Effector memory CD4-positive, alpha-beta T cell (primary cell): ENCODE measurements at regions not wholly inside any gene's neighbourhood (a gene's known extent, or its start where the extent isn't known, plus 50 kb on each side); places are given as distances from the start of the nearest gene placed in this dataset.

Experiments
- DNase-seq, 3 donors: peaks; one replicate each; pipeline ENCODE4 v3.0.0-alpha.2; 2020
- H3K27ac ChIP-seq: 2 replicates; pipeline ENCODE4 v1.7.0; 2013; ENCODE audit warnings: mild to moderate bottlenecking, low read length, moderate library complexity; ENCODE audit not compliant: insufficient read depth, poor library complexity, severe bottlenecking
- H3K27me3 ChIP-seq: replicated peaks from 2 replicates; pipeline ENCODE4 v1.7.0; 2013; ENCODE audit warnings: mild to moderate bottlenecking, low read length; ENCODE audit not compliant: insufficient read depth, control insufficient read depth, poor library complexity, severe bottlenecking
- H3K36me3 ChIP-seq: 2 replicates; pipeline ENCODE4 v1.7.0; 2013; ENCODE audit warnings: mild to moderate bottlenecking, low read length, moderate library complexity; ENCODE audit not compliant: control insufficient read depth, insufficient read depth
- H3K4me1 ChIP-seq: 2 replicates; pipeline ENCODE4 v1.7.0; 2013; ENCODE audit warnings: low read length, mild to moderate bottlenecking; ENCODE audit not compliant: control insufficient read depth, insufficient read depth, poor library complexity, severe bottlenecking
- H3K4me3 ChIP-seq: 2 replicates; pipeline ENCODE4 v1.7.0; 2013; ENCODE audit warnings: low read length, low read depth, mild to moderate bottlenecking; ENCODE audit not compliant: insufficient read depth, poor library complexity, severe bottlenecking
- H3K9me3 ChIP-seq: 2 replicates; pipeline ENCODE4 v1.7.0; 2013; ENCODE audit warnings: mild to moderate bottlenecking, low read length, moderate library complexity; ENCODE audit not compliant: control insufficient read depth

- Histone ChIP-seq H3K4me1 (no peaks in the 10 kb centered on the region), H3K27ac (no peak overlapping the region), H3K4me3 (no peak overlapping the region), H3K27me3 (no peaks in the 10 kb centered on the region), H3K36me3 (no peaks in the 10 kb centered on the region), H3K9me3 (no peaks in the 10 kb centered on the region)
- DNase-seq: no peak
Measured at GRCh38 chr13:99722931-99723330, 221.7 kb downstream of the TM9SF2 start.

DNA sequence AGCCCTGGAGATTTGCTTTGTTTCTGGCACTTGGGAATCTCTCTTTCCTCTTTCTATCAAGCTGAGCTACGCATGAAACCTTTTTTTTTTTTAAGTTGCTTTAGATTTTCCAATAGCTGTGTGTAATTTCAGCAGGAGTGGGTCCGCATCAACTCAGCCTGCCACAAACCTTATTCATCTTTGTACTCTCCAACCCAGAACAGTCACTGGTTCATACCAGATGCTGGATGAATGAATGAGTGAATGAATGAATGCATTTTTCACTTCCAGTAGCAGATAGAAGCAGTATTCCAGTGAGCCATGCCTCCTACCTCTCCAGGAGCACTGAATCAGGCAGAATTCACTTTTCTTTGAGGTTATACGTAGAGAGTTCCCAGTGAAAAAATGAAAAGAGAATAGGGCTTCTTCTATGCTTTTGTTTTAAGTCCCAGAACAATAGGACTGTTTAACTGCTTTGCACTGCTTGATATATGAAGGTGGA lies 221.1 kb downstream of the TM9SF2 start:
- Histone ChIP-seq H3K36me3 (no peaks in the 10 kb centered on the region), H3K4me3 (no peak overlapping the region), H3K27ac (no peak overlapping the region), H3K4me1 (no peaks in the 10 kb centered on the region), H3K27me3 (no peaks in the 10 kb centered on the region), H3K9me3 (no peaks in the 10 kb centered on the region)
- DNase-seq: no peak

GRCh38 chr13:99721606-99722337 lies 220.5 kb downstream of the TM9SF2 start:
- H3K4me1 ChIP-seq: no peaks in the 10 kb centered on the region
- DNase-seq: no peak

DNA sequence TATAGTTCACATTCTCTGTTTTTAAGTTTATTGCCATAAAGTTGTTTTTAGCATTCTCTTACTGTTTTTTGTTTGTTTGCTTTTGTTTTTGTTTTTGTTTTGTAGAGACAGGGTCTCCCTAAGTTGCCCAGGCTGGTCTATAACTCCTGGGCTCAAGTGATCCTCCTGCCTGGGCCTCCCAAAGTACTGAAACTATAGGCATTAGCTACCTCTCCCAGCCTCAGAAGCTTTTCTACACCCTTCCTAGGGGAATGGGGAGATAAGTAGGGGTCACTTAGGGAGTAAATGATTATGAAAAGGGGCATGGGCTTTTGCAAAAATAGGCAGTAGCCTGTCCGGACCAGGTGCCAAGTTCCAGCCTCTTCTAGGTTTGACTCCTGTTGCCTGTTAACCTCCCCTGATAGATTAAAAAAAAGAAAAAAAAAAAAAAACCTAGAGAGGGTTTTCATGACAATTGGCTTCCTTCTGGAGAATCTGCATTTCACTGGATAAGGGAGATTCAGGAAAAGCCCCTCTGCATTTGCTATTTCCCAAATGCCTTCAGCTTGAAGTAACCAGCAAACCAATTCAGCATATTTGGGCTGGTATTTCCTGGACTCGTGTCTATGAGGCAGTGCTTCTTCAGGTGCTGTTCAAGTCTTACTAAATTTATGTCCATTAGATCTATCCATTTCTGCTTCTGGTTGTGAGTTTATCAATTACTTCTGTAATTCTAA lies 216.8 kb downstream of the TM9SF2 start:
- no peak overlapping the region for H3K27ac ChIP-seq
- no peaks in the 10 kb centered on the region for H3K36me3 ChIP-seq
- H3K27me3 ChIP-seq: no peaks in the 10 kb centered on the region
- H3K4me1 ChIP-seq: no peaks in the 10 kb centered on the region
- H3K9me3 ChIP-seq: no peaks in the 10 kb centered on the region
- H3K4me3 ChIP-seq: no peak overlapping the region
- DNase-seq: no peak

More at GRCh38 chr13:99721606-99722337, 220.5 kb downstream of the TM9SF2 start:
- H3K27ac ChIP-seq: no peak overlapping the region
- no peaks in the 10 kb centered on the region for H3K9me3 ChIP-seq
- no peaks in the 10 kb centered on the region for H3K27me3 ChIP-seq
- no peak overlapping the region for H3K4me3 ChIP-seq
- no peaks in the 10 kb centered on the region for H3K36me3 ChIP-seq

DNA sequence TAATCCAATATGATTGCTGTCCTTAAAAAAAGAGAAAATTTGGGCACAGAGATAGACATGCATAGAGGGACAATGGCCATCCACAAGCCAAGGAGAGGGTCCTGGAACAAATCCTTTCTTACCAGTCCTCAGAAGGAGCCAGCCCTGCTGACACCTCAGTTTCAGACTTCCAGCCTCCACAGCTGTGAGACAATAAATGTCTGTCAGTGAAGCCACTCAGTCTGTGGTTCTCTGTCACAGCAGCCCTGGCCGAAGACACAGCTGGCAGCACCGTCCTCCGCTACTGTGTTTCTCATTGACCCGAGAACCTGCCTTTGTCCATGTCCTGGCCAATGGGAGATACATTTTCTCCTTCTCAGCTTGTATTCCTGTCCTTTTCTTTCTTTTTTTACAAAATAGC lies 207.9 kb downstream of the TM9SF2 start:
- H3K27ac ChIP-seq: no peak overlapping the region
- H3K9me3 ChIP-seq: no peaks in the 10 kb centered on the region
- no peaks in the 10 kb centered on the region for H3K27me3 ChIP-seq
- H3K4me1 ChIP-seq: no peaks in the 10 kb centered on the region
- DNase-seq: no peak
- H3K4me3 ChIP-seq: no peak overlapping the region
- no peaks in the 10 kb centered on the region for H3K36me3 ChIP-seq

- H3K9me3 ChIP-seq: no peaks in the 10 kb centered on the region
- H3K4me1 ChIP-seq: no peaks in the 10 kb centered on the region
- no peak for DNase-seq
- H3K36me3 ChIP-seq: no peaks in the 10 kb centered on the region
- no peaks in the 10 kb centered on the region for H3K27me3 ChIP-seq
- no peak overlapping the region for H3K27ac ChIP-seq
- H3K4me3 ChIP-seq: no peak overlapping the region
Measured at GRCh38 chr13:99704390-99704789, 203.1 kb downstream of the TM9SF2 start.

DNA sequence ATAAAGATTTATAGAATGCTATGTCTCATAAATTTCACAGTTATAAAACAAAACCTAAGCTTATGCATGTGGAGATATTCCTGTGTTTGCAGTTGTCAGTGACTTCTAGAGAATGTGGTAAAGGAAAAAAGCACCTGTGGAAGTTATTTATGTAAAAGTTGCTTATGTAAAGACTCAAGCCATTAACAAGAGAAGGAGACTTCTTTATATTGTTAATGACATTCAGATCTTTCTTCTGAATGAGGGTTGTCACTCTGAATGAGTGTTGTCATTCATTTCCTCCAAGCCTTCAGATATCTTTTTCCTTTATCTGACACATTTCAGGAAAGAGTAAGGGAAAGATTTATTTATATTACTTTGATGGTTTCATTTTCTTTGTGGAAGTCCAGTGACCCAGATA lies 202.6 kb downstream of the TM9SF2 start:
- no peaks in the 10 kb centered on the region for H3K27me3 ChIP-seq
- no peaks in the 10 kb centered on the region for H3K9me3 ChIP-seq
- H3K4me1 ChIP-seq: no peaks in the 10 kb centered on the region
- no peak for DNase-seq
- H3K4me3 ChIP-seq: no peak overlapping the region
- H3K27ac ChIP-seq: no peak overlapping the region
- no peaks in the 10 kb centered on the region for H3K36me3 ChIP-seq

DNA sequence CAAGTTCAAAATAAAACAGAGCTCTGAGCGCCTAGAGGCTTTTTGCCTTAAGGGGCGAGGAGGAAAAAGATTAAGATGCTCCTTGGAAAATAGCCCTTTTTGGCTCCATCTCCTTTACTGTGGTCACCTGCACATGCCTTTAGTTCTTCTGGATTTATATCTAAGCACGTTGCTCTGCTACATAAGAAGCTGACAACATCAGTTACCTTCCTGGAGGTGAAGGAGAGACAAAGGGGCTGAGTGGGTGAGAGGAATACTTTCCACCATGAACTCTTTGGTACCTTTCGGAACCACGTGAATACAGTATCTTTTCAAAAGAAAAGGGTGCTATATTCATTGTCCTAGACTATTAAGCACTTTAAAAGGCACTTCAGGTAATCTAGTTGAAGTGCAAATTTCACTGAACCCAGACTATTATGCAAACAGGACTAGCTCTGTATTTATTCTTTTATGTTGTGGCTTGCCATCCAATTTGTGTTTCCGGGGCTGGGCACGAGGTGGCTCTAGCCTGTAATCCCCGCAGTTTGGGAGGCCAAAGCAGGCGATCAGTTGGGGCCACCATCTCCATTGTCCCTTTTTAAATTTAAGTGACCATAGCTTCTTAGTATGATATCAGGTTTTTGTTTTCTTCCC lies 201.5 kb downstream of the TM9SF2 start:
- Histone ChIP-seq H3K27me3 (no peaks in the 10 kb centered on the region), H3K9me3 (no peaks in the 10 kb centered on the region), H3K36me3 (no peaks in the 10 kb centered on the region), H3K4me1 (no peaks in the 10 kb centered on the region), H3K4me3 (no peak overlapping the region), H3K27ac (no peak overlapping the region)
- DNase-seq: no peak

DNA sequence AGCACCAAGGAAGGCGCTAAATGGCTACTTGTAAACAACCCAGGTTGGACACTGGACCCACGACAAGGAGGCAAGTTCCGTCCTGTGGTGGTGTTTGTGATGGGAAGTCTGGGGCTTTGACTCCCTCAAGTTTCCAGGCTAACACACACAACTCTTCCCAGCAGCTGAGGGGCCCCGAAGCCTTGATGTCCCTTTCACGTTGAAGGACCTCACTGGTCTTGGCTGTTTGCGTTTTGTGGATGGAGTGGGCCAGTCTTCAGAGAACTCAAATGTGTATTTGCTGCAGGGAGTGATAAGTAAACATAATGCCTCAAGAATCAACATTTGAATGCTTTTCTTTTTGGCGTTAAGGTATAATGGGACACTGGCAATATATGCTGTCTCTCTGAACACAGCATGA lies 199.2 kb downstream of the TM9SF2 start:
- H3K4me3 ChIP-seq: no peak overlapping the region
- no peaks in the 10 kb centered on the region for H3K36me3 ChIP-seq
- no peak overlapping the region for H3K27ac ChIP-seq
- no peaks in the 10 kb centered on the region for H3K9me3 ChIP-seq
- H3K27me3 ChIP-seq: no peaks in the 10 kb centered on the region
- no peaks in the 10 kb centered on the region for H3K4me1 ChIP-seq
- DNase-seq: no peak

- Histone ChIP-seq H3K27me3 (no peaks in the 10 kb centered on the region), H3K36me3 (no peaks in the 10 kb centered on the region), H3K4me3 (no peak overlapping the region), H3K27ac (no peak overlapping the region), H3K9me3 (no peaks in the 10 kb centered on the region), H3K4me1 (no peaks in the 10 kb centered on the region)
- DNase-seq: no peak
Measured at GRCh38 chr13:99698816-99699099, 197.5 kb downstream of the TM9SF2 start.
